Mesothelial cell of epicardium (in vitro differentiated cells): ENCODE measurements at regions not wholly inside any gene's neighbourhood (a gene's known extent, or its start where the extent isn't known, plus 50 kb on each side); places are given as distances from the start of the nearest gene placed in this dataset.

Source experiments
- DNase-seq, 2 experiments: peaks; one replicate each; pipeline ENCODE4 v3.0.0; 2021; ENCODE audit warnings: low spot score in 2 of 2; ENCODE audit not compliant: unreplicated experiment in 2 of 2
- H3K27ac Mint-ChIP-seq: 2 replicates; pipeline ENCODE4 v1.8.0; 2021; ENCODE audit warnings: mixed read lengths
- H3K27me3 Mint-ChIP-seq: 2 replicates; pipeline ENCODE4 v1.8.0; 2021; ENCODE audit warnings: low read depth, mixed read lengths
- H3K36me3 Mint-ChIP-seq: 2 replicates; pipeline ENCODE4 v1.8.0; 2021; ENCODE audit warnings: mixed read lengths
- H3K4me1 Mint-ChIP-seq: 2 replicates; pipeline ENCODE4 v1.8.0; 2021; ENCODE audit warnings: mixed read lengths
- H3K4me3 Mint-ChIP-seq: 2 replicates; pipeline ENCODE4 v1.8.0; 2021; ENCODE audit warnings: mild to moderate bottlenecking, moderate library complexity, mixed read lengths
- H3K9me3 Mint-ChIP-seq: 2 replicates; pipeline ENCODE4 v1.8.0; 2021; ENCODE audit warnings: mixed read lengths
- CTCF ChIP-seq: fragments of 200-600 bp; sonication (generic); IDR thresholded peaks from one replicate; pipeline ENCODE4 v1.5.0; 2021; ENCODE audit warnings: antibody characterized with exemption; ENCODE audit not compliant: unreplicated experiment

DNA sequence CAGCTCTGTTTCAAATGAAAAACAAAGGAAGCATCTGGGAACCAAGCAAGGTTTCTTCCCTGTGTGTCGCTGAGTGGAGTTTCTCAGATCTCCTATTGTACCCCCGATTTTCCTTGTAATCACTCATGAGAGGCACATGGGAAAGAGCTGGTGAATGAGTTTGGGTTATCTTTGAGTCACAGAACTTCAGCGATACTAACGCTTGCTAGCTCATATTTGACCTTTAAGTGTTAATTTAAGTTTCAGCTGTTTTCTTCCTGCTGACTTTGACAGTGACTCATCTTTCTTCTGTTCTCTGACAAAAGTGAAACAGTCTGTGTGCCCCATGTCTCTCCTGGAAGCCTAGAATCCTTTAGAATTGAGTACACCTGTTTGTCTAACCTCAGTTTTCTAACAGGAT lies 261.1 kb upstream of the RGS17 start:
- peaks cover 5% of the 10 kb centered on the region for H3K4me1 Mint-ChIP-seq
- no peak for TF ChIP-seq CTCF
- no peaks in the 10 kb centered on the region for H3K36me3 Mint-ChIP-seq
- H3K4me3 Mint-ChIP-seq: no peak overlapping the region
- peaks cover 7% of the 10 kb centered on the region for H3K9me3 Mint-ChIP-seq
- no peak for DNase-seq
- H3K27ac Mint-ChIP-seq: no peak overlapping the region
- peaks cover 9% of the 10 kb centered on the region for H3K27me3 Mint-ChIP-seq

- Mint-ChIP-seq H3K27ac (no peak overlapping the region), H3K27me3 (no peaks in the 10 kb centered on the region), H3K4me1 (no peaks in the 10 kb centered on the region), H3K4me3 (no peak overlapping the region), H3K9me3 (no peaks in the 10 kb centered on the region), H3K36me3 (no peaks in the 10 kb centered on the region)
- TF ChIP-seq CTCF: no peak
- DNase-seq: no peak
Observed at GRCh38 chr6:153373869-153374268, 242.8 kb upstream of the RGS17 start.

- Mint-ChIP-seq H3K9me3 (peaks cover 4% of the 10 kb centered on the region), H3K27me3 (no peaks in the 10 kb centered on the region), H3K4me3 (no peak overlapping the region), H3K27ac (no peak overlapping the region), H3K36me3 (no peaks in the 10 kb centered on the region), H3K4me1 (no peaks in the 10 kb centered on the region)
- no peak for DNase-seq
- TF ChIP-seq CTCF: no peak
Observed at GRCh38 chr6:153368131-153368530, 237.0 kb upstream of the RGS17 start.

DNA sequence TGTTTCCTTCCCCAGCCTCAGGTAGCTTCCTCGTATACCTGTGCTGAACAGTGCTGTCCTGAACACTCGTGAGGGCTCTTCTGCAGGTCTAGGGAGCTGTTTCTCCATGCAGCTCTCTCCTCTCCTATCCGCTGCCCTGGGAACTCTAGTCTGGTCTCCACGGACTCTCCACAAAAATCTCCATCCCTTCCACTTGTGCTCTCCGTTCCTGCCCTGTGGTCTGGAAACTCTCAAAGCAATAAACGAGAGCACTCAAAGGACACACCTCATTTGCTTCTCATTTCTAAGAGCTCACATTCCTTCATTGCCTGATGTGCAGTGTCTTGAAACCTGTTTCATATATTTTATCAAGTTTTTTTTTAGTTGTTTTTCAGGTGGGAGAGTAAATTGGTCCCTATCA lies 235.9 kb upstream of the RGS17 start:
- no peak for TF ChIP-seq CTCF
- Mint-ChIP-seq H3K4me3 (no peak overlapping the region), H3K36me3 (no peaks in the 10 kb centered on the region)

GRCh38 chr6:153357391-153357790 lies 226.3 kb upstream of the RGS17 start:
- H3K36me3 Mint-ChIP-seq: no peaks in the 10 kb centered on the region
- no peak for DNase-seq

More for the DNA sequence above, 235.9 kb upstream of the RGS17 start:
- no peaks in the 10 kb centered on the region for H3K27me3 Mint-ChIP-seq
- no peaks in the 10 kb centered on the region for H3K4me1 Mint-ChIP-seq
- peaks cover 12% of the 10 kb centered on the region for H3K9me3 Mint-ChIP-seq
- no peak overlapping the region for H3K27ac Mint-ChIP-seq
- DNase-seq: no peak

More at GRCh38 chr6:153357391-153357790, 226.3 kb upstream of the RGS17 start:
- H3K27me3 Mint-ChIP-seq: no peaks in the 10 kb centered on the region
- no peak overlapping the region for H3K27ac Mint-ChIP-seq
- H3K4me3 Mint-ChIP-seq: no peak overlapping the region
- peaks cover 25% of the 10 kb centered on the region for H3K9me3 Mint-ChIP-seq
- H3K4me1 Mint-ChIP-seq: no peaks in the 10 kb centered on the region
- no peak for TF ChIP-seq CTCF
